Pancreas (tissue), 10 donors: ENCODE measurements at regions not wholly inside any gene's neighbourhood (a gene's known extent, or its start where the extent isn't known, plus 50 kb on each side); places are given as distances from the start of the nearest gene placed in this dataset.

ENCODE experiments used
- ATAC-seq, 4 donors: fragments of 200-7000 bp; cut with Tn5 transposase; one replicate each; pipeline versions ENCODE4 v1.8.0 to v1.9.1; 2020; ENCODE audit warnings: mild to moderate bottlenecking in 4 of 4, moderate library complexity in 4 of 4
- DNase-seq, 6 donors: peaks; one replicate each; pipeline ENCODE4 v3.0.0-alpha.2; 2020
- FAIRE-seq: peaks from 2 replicates; lab custom pipeline; 2012; peaks lifted over from hg19 to GRCh38; lab: Jason Lieb, UNC
- H3K27ac ChIP-seq, 4 donors: fragments of 200-600 bp; sonication (generic); 1 replicate in 3 of 4; 2 replicates in 1 of 4; pipeline versions ENCODE4 v1.5.0 to v1.8.0; 2020
- H3K27me3 ChIP-seq, 4 donors: fragments of 200-600 bp; one replicate each; pipeline ENCODE4 v1.8.0; 2021
- H3K36me3 ChIP-seq, 3 donors: fragments of 200-600 bp; sonication (generic) in 1 of 3; one replicate each; pipeline versions ENCODE4 v1.5.0 to v1.8.0; 2020 to 2021
- H3K4me1 ChIP-seq, 3 donors: fragments of 200-600 bp; one replicate each; pipeline ENCODE4 v1.8.0; 2021
- H3K4me3 ChIP-seq, 4 donors: fragments of 200-600 bp; sonication (generic) in 2 of 4; one replicate each; pipeline versions ENCODE4 v1.5.0 to v1.8.0; 2020 to 2021
- H3K9me3 ChIP-seq, 4 donors: fragments of 200-600 bp; one replicate each; pipeline ENCODE4 v1.8.0; 2021
- CTCF ChIP-seq, 4 donors: fragments of 200-600 bp; sonication (generic) in 3 of 4; IDR thresholded peaks; one replicate each; pipeline versions ENCODE4 v1.5.0 to v1.8.0; 2021; ENCODE audit warnings: antibody characterized with exemption in 4 of 4
- WGBS, 2 donors: extraction: QIAGEN DNeasy Blood & Tissue Kit; methylation state at CpG; one replicate each; pipeline ENCODE4 v1.1.7; 2013; 5-methylcytosine and 5-hydroxymethylcytosine counted together
- intact Hi-C, 3 donors: fragments of 100-400 bp; cut with DNase I; formaldehyde crosslinking; loops; one replicate each; pipeline versions ENCODE4 v1.11.1 to v1.14.2; 2022
- donor health status: healthy with polysubstance abuse.
- donor health status: DM: no; HTN: no; CAD: no; lungs with moderate emphysema.
- donor health status: DM: no; HTN: no; CAD: no.
- donor health status: control.
- donor health status: control.
- donor health status: Bipolar disorder and iron deficiency.
- donor health status: DM: yes; HTN: yes; CAD: no.
- donor health status: DM: no; HTN: no; CAD: no.
- donor health status: DM: no; HTN: no; CAD: no.
- donor health status: DM: yes; HTN: yes; CAD: no.

GRCh38 chr3:15929944-15930571 lies 132.3 kb upstream of the ANKRD28 start:
- Histone ChIP-seq H3K27ac (no peak overlapping the region), H3K27me3 (no peaks in the 10 kb centered on the region), H3K4me1 (no peaks in the 10 kb centered on the region), H3K9me3 (no peaks in the 10 kb centered on the region), H3K4me3 (no peak overlapping the region), H3K36me3 (no peaks in the 10 kb centered on the region)
- TF ChIP-seq CTCF (IDR thresholded peaks at IDR 0.05): no peak
- intact Hi-C loops: no loop called here
- DNase-seq: no peak
- FAIRE-seq: no peak
- whole genome bisulfite sequencing, 2 donors: 71 to 75% methylated on average over 4 of the region's 4 CpGs
- ATAC-seq: no peak

- no peak for DNase-seq
- FAIRE-seq: no peak
- Histone ChIP-seq H3K27ac (no peak overlapping the region), H3K4me1 (no peaks in the 10 kb centered on the region), H3K27me3 (no peaks in the 10 kb centered on the region), H3K9me3 (no peaks in the 10 kb centered on the region), H3K36me3 (no peaks in the 10 kb centered on the region), H3K4me3 (no peak overlapping the region)
- ATAC-seq: no peak
- WGBS, 2 donors: 62 to 69% methylated on average over 7 of the region's 7 CpGs
- intact Hi-C loops: no loop called here
- no peak for TF ChIP-seq CTCF (IDR thresholded peaks at IDR 0.05)
These were observed 134.8 kb upstream of the ANKRD28 start for GRCh38 chr3:15932348-15933300.

GRCh38 chr3:15933439-15934139 lies 135.8 kb upstream of the ANKRD28 start:
- no peak for FAIRE-seq
- intact Hi-C loops: no loop called here
- Histone ChIP-seq H3K4me3 (no peak overlapping the region), H3K27ac (no peak overlapping the region), H3K36me3 (no peaks in the 10 kb centered on the region), H3K4me1 (no peaks in the 10 kb centered on the region), H3K27me3 (no peaks in the 10 kb centered on the region), H3K9me3 (no peaks in the 10 kb centered on the region)
- TF ChIP-seq CTCF (IDR thresholded peaks at IDR 0.05): no peak
- WGBS, 2 donors: 49 to 56% methylated on average over 4 of the region's 4 CpGs
- ATAC-seq: no peak
- no peak for DNase-seq

- no peak for FAIRE-seq
- WGBS, 2 donors: 84 to 85% methylated on average over 6 of the region's 6 CpGs
- intact Hi-C loops: no loop called here
These were observed 136.8 kb upstream of the ANKRD28 start for GRCh38 chr3:15934389-15935195.

More at GRCh38 chr3:15934389-15935195, 136.8 kb upstream of the ANKRD28 start:
- Histone ChIP-seq H3K9me3 (no peaks in the 10 kb centered on the region), H3K36me3 (no peaks in the 10 kb centered on the region), H3K4me3 (no peak overlapping the region), H3K27me3 (no peaks in the 10 kb centered on the region), H3K27ac (no peak overlapping the region), H3K4me1 (no peaks in the 10 kb centered on the region)
- ATAC-seq: no peak
- TF ChIP-seq CTCF (IDR thresholded peaks at IDR 0.05): no peak
- DNase-seq: no peak
